ENCODE measurements at regions not wholly inside any gene's neighbourhood (a gene's known extent, or its start where the extent isn't known, plus 50 kb on each side); places are given as distances from the start of the nearest gene placed in this dataset.
"Not testable (repeated sequence)": the region's sequence is repeated elsewhere in the genome, so short reads cannot be mapped to it uniquely, and the experiment has no call there.

GRCh38 chr4:184335520-184335919, 117.8 kb upstream of the ENPP6 start:
- no peak for DNase-seq (ENCODE audit: low read depth, low spot score)
- H3K27ac ChIP-seq = no peak overlapping the region

GRCh38 chr4:184333446-184333845, 115.8 kb upstream of the ENPP6 start:
- DNase-seq (ENCODE audit: low read depth, low spot score); H3K27ac ChIP-seq: not testable (repeated sequence)

GRCh38 chr4:184331268-184331995, 113.8 kb upstream of the ENPP6 start:
- H3K27ac ChIP-seq = peak overlapping the region; percentile 86
- peak; percentile 70 for DNase-seq (ENCODE audit: low read depth, low spot score)

GRCh38 chr4:184330517-184331094, 112.9 kb upstream of the ENPP6 start:
- DNase-seq (ENCODE audit: low read depth, low spot score) = not testable (repeated sequence)
- H3K27ac ChIP-seq = peak overlapping the region; percentile 86

GRCh38 chr4:184329659-184330400, 112.2 kb upstream of the ENPP6 start:
- peak; percentile 73 for DNase-seq (ENCODE audit: low read depth, low spot score)
- H3K27ac ChIP-seq = peak overlapping the region; percentile 86

GRCh38 chr4:184329235-184329634, 111.6 kb upstream of the ENPP6 start:
- peak overlapping the region; percentile 86 for H3K27ac ChIP-seq
- DNase-seq (ENCODE audit: low read depth, low spot score) = no peak

GRCh38 chr4:184328022-184328736, 110.5 kb upstream of the ENPP6 start:
- peak overlapping the region; percentile 86 for H3K27ac ChIP-seq
- peak; percentile 96 for DNase-seq (ENCODE audit: low read depth, low spot score)

- no peak for DNase-seq (ENCODE audit: low read depth, low spot score)
Measured at GRCh38 chr4:184324939-184325477, 107.3 kb upstream of the ENPP6 start.

GRCh38 chr4:184322328-184323025, 104.8 kb upstream of the ENPP6 start:
- no peak for DNase-seq (ENCODE audit: low read depth, low spot score)
- H3K27ac ChIP-seq = peak overlapping the region; percentile 52

More at GRCh38 chr4:184324939-184325477, 107.3 kb upstream of the ENPP6 start:
- H3K27ac ChIP-seq = no peak overlapping the region

GRCh38 chr4:184320631-184321030, 103.0 kb upstream of the ENPP6 start:
- no peak for DNase-seq (ENCODE audit: low read depth, low spot score)
- H3K27ac ChIP-seq = no peak overlapping the region

GRCh38 chr4:184318852-184319251, 101.2 kb upstream of the ENPP6 start:
- no peak overlapping the region for H3K27ac ChIP-seq
- no peak for DNase-seq (ENCODE audit: low read depth, low spot score)

- H3K27ac ChIP-seq = no peak overlapping the region
- no peak for DNase-seq (ENCODE audit: low read depth, low spot score)
Measured at GRCh38 chr4:184317234-184317918, 99.7 kb upstream of the ENPP6 start.

GRCh38 chr4:184316821-184317220, 99.1 kb upstream of the ENPP6 start:
- H3K27ac ChIP-seq = no peak overlapping the region

GRCh38 chr4:184315675-184316359, 98.1 kb upstream of the ENPP6 start:
- H3K27ac ChIP-seq = no peak overlapping the region
- DNase-seq (ENCODE audit: low read depth, low spot score) = no peak

More at GRCh38 chr4:184316821-184317220, 99.1 kb upstream of the ENPP6 start:
- DNase-seq (ENCODE audit: low read depth, low spot score) = no peak

GRCh38 chr4:184313702-184314659, 96.3 kb upstream of the ENPP6 start:
- no peak for DNase-seq (ENCODE audit: low read depth, low spot score)
- no peak overlapping the region for H3K27ac ChIP-seq

GRCh38 chr4:184313058-184313581, 95.4 kb upstream of the ENPP6 start:
- no peak overlapping the region for H3K27ac ChIP-seq
- DNase-seq (ENCODE audit: low read depth, low spot score) = no peak

GRCh38 chr4:184312126-184312525, 94.5 kb upstream of the ENPP6 start:
- H3K27ac ChIP-seq = no peak overlapping the region
- no peak for DNase-seq (ENCODE audit: low read depth, low spot score)
